GM12878 (cell line): ENCODE measurements at regions not wholly inside any gene's neighbourhood (a gene's known extent, or its start where the extent isn't known, plus 50 kb on each side); places are given as distances from the start of the nearest gene placed in this dataset.

Experiments
- BHLHE40 ChIP-seq, 2 experiments: fragments of 450-650 bp in 1 of 2; IDR thresholded peaks; 2 replicates each; pipeline ENCODE4 v1.6.1; 2011 to 2017; ENCODE audit warnings: low read depth in 2 of 2, borderline replicate concordance in 1 of 2, improper control_type of control experiment in 1 of 2, low read length in 1 of 2, mild to moderate bottlenecking in 1 of 2
- CREB1 ChIP-seq: IDR thresholded peaks from 2 replicates; pipeline ENCODE4 v1.6.1; 2012; ENCODE audit warnings: low read depth, mild to moderate bottlenecking, inconsistent platforms
- HDAC6 ChIP-seq: fragments of 200-600 bp; sonication (generic); IDR thresholded peaks from one replicate; pipeline ENCODE4 v1.8.0; 2017; ENCODE audit warnings: antibody characterized with exemption; ENCODE audit not compliant: unreplicated experiment
- IRF5 ChIP-seq: fragments of 450-650 bp; IDR thresholded peaks from 2 replicates; pipeline ENCODE4 v1.6.1; 2017; ENCODE audit warnings: borderline replicate concordance
- SP1 ChIP-seq: IDR thresholded peaks from one replicate; pipeline ENCODE4 v1.6.1; 2011; ENCODE audit warnings: low read depth, low read length
- TCF3 ChIP-seq: IDR thresholded peaks from 2 replicates; pipeline ENCODE4 v1.6.1; 2012; ENCODE audit warnings: low read depth, mild to moderate bottlenecking, low read length, borderline replicate concordance; ENCODE audit not compliant: insufficient read depth

DNA sequence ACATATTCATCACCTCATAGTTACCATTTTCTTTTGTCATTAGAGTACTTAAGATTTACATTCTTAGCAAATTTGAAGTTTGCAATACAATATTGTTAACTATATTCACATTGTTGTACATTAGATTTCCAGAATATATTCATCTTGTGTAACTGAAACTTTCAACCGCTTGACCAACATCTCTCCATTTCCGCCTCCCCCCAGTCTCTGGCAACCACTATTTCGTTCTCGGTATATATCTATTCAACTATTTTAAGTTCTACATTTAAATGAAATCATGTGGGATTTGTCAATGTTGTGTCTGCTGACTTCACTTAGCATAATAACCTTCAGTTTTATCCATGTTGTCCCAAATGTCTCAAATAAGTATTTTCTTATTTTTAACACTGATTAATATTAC is 274.5 kb upstream of the KIF2B start:
- TF ChIP-seq TCF3, result no peak
- TF ChIP-seq HDAC6, result no peak
- no peak for TF ChIP-seq IRF5
- no peak for TF ChIP-seq SP1
- no peak for TF ChIP-seq CREB1
- no peak for TF ChIP-seq BHLHE40 (IDR thresholded peaks at IDR 0.05; ENCODE audit: borderline replicate concordance in 1 of 2, low read depth in 2 of 2, low read length in 1 of 2)
